Suppressor macrophage treated with lipopolysaccharide for 4 hours (primary cell): ENCODE measurements at regions not wholly inside any gene's neighbourhood (a gene's known extent, or its start where the extent isn't known, plus 50 kb on each side); places are given as distances from the start of the nearest gene placed in this dataset.

Source experiments
- DNase-seq: peaks from one replicate; pipeline ENCODE4 v3.0.0-alpha.2; 2020

GRCh38 chr6:71399279-71399678 lies 110.7 kb downstream of the OGFRL1 start:
- DNase-seq, result no peak

GRCh38 chr6:71400852-71401251 lies 112.2 kb downstream of the OGFRL1 start:
- no peak for DNase-seq

- no peak for DNase-seq
Measured at GRCh38 chr6:71402096-71402495, 113.5 kb downstream of the OGFRL1 start.

GRCh38 chr6:71403422-71404134 lies 115.0 kb downstream of the OGFRL1 start:
- no peak for DNase-seq

GRCh38 chr6:71404145-71404966 lies 115.7 kb downstream of the OGFRL1 start:
- DNase-seq, result no peak

GRCh38 chr6:71404967-71405278 lies 116.3 kb downstream of the OGFRL1 start:
- no peak for DNase-seq

GRCh38 chr6:71405416-71405815 lies 116.8 kb downstream of the OGFRL1 start:
- DNase-seq, result no peak

- no peak for DNase-seq
Measured at GRCh38 chr6:71406865-71407860, 118.6 kb downstream of the OGFRL1 start.

- DNase-seq, result no peak
Measured at GRCh38 chr6:71408787-71409723, 120.4 kb downstream of the OGFRL1 start.

GRCh38 chr6:71410164-71410566 lies 121.6 kb downstream of the OGFRL1 start:
- no peak for DNase-seq

- no peak for DNase-seq
Measured at GRCh38 chr6:71410681-71411080, 122.1 kb downstream of the OGFRL1 start.

GRCh38 chr6:71411882-71412281 lies 123.3 kb downstream of the OGFRL1 start:
- DNase-seq, result no peak

- no peak for DNase-seq
Measured at GRCh38 chr6:71412559-71413140, 124.0 kb downstream of the OGFRL1 start.

- DNase-seq, result no peak
Measured at GRCh38 chr6:71414486-71414885, 125.9 kb downstream of the OGFRL1 start.

- DNase-seq, result no peak
Measured at GRCh38 chr6:71419217-71420094, 130.8 kb downstream of the OGFRL1 start.

- peak; percentile 25 for DNase-seq
Measured at GRCh38 chr6:71420095-71420692, 131.6 kb downstream of the OGFRL1 start.

- DNase-seq, result peak; percentile 86
Measured at GRCh38 chr6:71420693-71421328, 132.2 kb downstream of the OGFRL1 start.

GRCh38 chr6:71421611-71422010 lies 133.0 kb downstream of the OGFRL1 start:
- no peak for DNase-seq

- DNase-seq, result no peak
Measured at GRCh38 chr6:71430018-71430417, 141.4 kb downstream of the OGFRL1 start.

GRCh38 chr6:71433441-71433840 lies 144.8 kb downstream of the OGFRL1 start:
- no peak for DNase-seq
